Kidney epithelial cell (primary cell): ENCODE measurements at regions not wholly inside any gene's neighbourhood (a gene's known extent, or its start where the extent isn't known, plus 50 kb on each side); places are given as distances from the start of the nearest gene placed in this dataset.

ENCODE experiments used
- DNase-seq: peaks from one replicate; pipeline ENCODE4 v3.0.0-alpha.2; 2010; ENCODE audit warnings: low read depth
- H3K27me3 ChIP-seq: 2 replicates; pipeline ENCODE4 v1.6.0; 2011; ENCODE audit warnings: low read length; ENCODE audit not compliant: control insufficient read depth, insufficient read depth
- H3K36me3 ChIP-seq: 2 replicates; pipeline ENCODE4 v1.5.1; 2011; ENCODE audit warnings: low read length; ENCODE audit not compliant: control insufficient read depth, insufficient read depth
- H3K4me3 ChIP-seq: 2 replicates; pipeline ENCODE4 v1.5.1; 2011; ENCODE audit warnings: low read depth, mild to moderate bottlenecking, control low read depth, low read length
- CTCF ChIP-seq: IDR thresholded peaks from 2 replicates; pipeline ENCODE4 v1.5.1; 2011; ENCODE audit warnings: mild to moderate bottlenecking, moderate library complexity, low read length, control low read depth, inconsistent platforms; ENCODE audit not compliant: insufficient read depth, poor library complexity, severe bottlenecking

GRCh38 chr4:15291122-15291521 is 136.7 kb upstream of the C1QTNF7 start:
- H3K27me3 ChIP-seq, result no peaks in the 10 kb centered on the region
- TF ChIP-seq CTCF, result no peak
- DNase-seq, result no peak
- no peak overlapping the region for H3K4me3 ChIP-seq
- no peaks in the 10 kb centered on the region for H3K36me3 ChIP-seq

- H3K36me3 ChIP-seq, result no peaks in the 10 kb centered on the region
- TF ChIP-seq CTCF, result no peak
- DNase-seq, result no peak
- no peak overlapping the region for H3K4me3 ChIP-seq
- H3K27me3 ChIP-seq, result no peaks in the 10 kb centered on the region
Measured at GRCh38 chr4:15293711-15294110, 134.1 kb upstream of the C1QTNF7 start.

GRCh38 chr4:15294202-15294601 is 133.6 kb upstream of the C1QTNF7 start:
- H3K4me3 ChIP-seq, result no peak overlapping the region

GRCh38 chr4:15294832-15295231 is 133.0 kb upstream of the C1QTNF7 start:
- no peak for DNase-seq
- Histone ChIP-seq H3K27me3 (no peaks in the 10 kb centered on the region), H3K4me3 (no peak overlapping the region), H3K36me3 (no peaks in the 10 kb centered on the region)
- no peak for TF ChIP-seq CTCF

More at GRCh38 chr4:15294202-15294601, 133.6 kb upstream of the C1QTNF7 start:
- Histone ChIP-seq H3K36me3 (no peaks in the 10 kb centered on the region), H3K27me3 (no peaks in the 10 kb centered on the region)
- no peak for TF ChIP-seq CTCF
- DNase-seq, result no peak

- no peak for DNase-seq
- Histone ChIP-seq H3K27me3 (no peaks in the 10 kb centered on the region), H3K4me3 (no peak overlapping the region), H3K36me3 (no peaks in the 10 kb centered on the region)
- no peak for TF ChIP-seq CTCF
Measured at GRCh38 chr4:15295421-15296162, 132.2 kb upstream of the C1QTNF7 start.

GRCh38 chr4:15297344-15297743 is 130.5 kb upstream of the C1QTNF7 start:
- H3K4me3 ChIP-seq, result no peak overlapping the region
- no peaks in the 10 kb centered on the region for H3K27me3 ChIP-seq
- DNase-seq, result no peak
- no peaks in the 10 kb centered on the region for H3K36me3 ChIP-seq
- no peak for TF ChIP-seq CTCF
